ENCODE measurements at regions not wholly inside any gene's neighbourhood (a gene's known extent, or its start where the extent isn't known, plus 50 kb on each side); places are given as distances from the start of the nearest gene placed in this dataset.

GRCh38 chr5:67935908-67936566, 279.5 kb upstream of the PIK3R1 start:
- TF ChIP-seq POLR2A (IDR thresholded peaks at IDR 0.05; ENCODE audit: low read depth, low read length) (no peak), JUN (IDR thresholded peaks at IDR 0.05; ENCODE audit: borderline replicate concordance, insufficient read depth, insufficient read length, low read depth) (no peak), CTCF (IDR thresholded peaks at IDR 0.05; ENCODE audit: extremely low read depth in 1 of 2, insufficient read depth in 1 of 2, low read depth in 1 of 2, low read length in 2 of 2) (no peak), POLR2AphosphoS5 (IDR thresholded peaks at IDR 0.05; ENCODE audit: insufficient read depth, low read depth, low read length) (no peak), FOS (IDR thresholded peaks at IDR 0.05; ENCODE audit: borderline replicate concordance, insufficient read depth, low read length) (no peak), MYC (IDR thresholded peaks at IDR 0.05; ENCODE audit: low read depth, low read length) (no peak), GATA2 (IDR thresholded peaks at IDR 0.05; ENCODE audit: insufficient read depth, insufficient read length, low read depth, low read length) (no peak)
- TF ChIP-seq, protein P1, sequence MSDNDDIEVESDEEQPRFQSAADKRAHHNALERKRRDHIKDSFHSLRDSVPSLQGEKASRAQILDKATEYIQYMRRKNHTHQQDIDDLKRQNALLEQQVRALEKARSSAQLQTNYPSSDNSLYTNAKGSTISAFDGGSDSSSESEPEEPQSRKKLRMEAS (IDR thresholded peaks at IDR 0.05; ENCODE audit: insufficient read depth, insufficient read length): no peak
- no peak overlapping the region for H3K9ac ChIP-seq (replicated peaks; ENCODE audit: extremely low read depth, insufficient read depth, low read length)
- H4K20me1 ChIP-seq (replicated peaks; ENCODE audit: control insufficient read depth, extremely low read depth, insufficient read depth, low read length): no peaks in the 10 kb centered on the region
- no peak overlapping the region for H3K4me2 ChIP-seq (ENCODE audit: insufficient read depth, low read length)
- ChIA-PET POLR2A (no interaction called here), CTCF (no interaction called here)
- H3K27me3 ChIP-seq (ENCODE audit: control insufficient read depth in 2 of 2, insufficient read depth in 2 of 2, low read length in 2 of 2): no peaks in the 10 kb centered on the region
- H3K4me3 ChIP-seq (replicated peaks in 1 of 3; ENCODE audit: insufficient read depth in 1 of 3, low read depth in 1 of 3, low read length in 3 of 3): no peak overlapping the region
- H3K27ac ChIP-seq (ENCODE audit: insufficient read depth, low read depth, low read length): no peak overlapping the region
- BruUV-seq (replicated peaks): no TSS peak
- H3K9me1 ChIP-seq (replicated peaks; ENCODE audit: control insufficient read depth, extremely low read depth, insufficient read depth, low read length): no peaks in the 10 kb centered on the region
- no peaks in the 10 kb centered on the region for H3K9me3 ChIP-seq (replicated peaks; ENCODE audit: control insufficient read depth, insufficient read depth, low read length)
- dilution Hi-C loops (cut with MboI; ENCODE audit: extremely low pct_ligation_motif_present, low sequenced_read_pairs) (no loop called here), intact Hi-C loops (cut with micrococcal nuclease) (no loop called here)
- FAIRE-seq: no peak
- no peaks in the 10 kb centered on the region for H3K79me2 ChIP-seq (ENCODE audit: control insufficient read depth, insufficient read depth, low read length)
- no peaks in the 10 kb centered on the region for H3K4me1 ChIP-seq (ENCODE audit: control insufficient read depth, extremely low read depth, insufficient read depth, low read length)
- no peak for DNase-seq (ENCODE audit: low read depth, low spot score)
- H2AFZ ChIP-seq (ENCODE audit: low read depth, low read length): no peak overlapping the region
- no peaks in the 10 kb centered on the region for H3K36me3 ChIP-seq (ENCODE audit: control insufficient read depth in 2 of 2, extremely low read depth in 1 of 2, insufficient read depth in 2 of 2, low read length in 2 of 2)

Data from endothelial cell of umbilical vein (primary cell).